Panc1 (cell line): ENCODE measurements at regions not wholly inside any gene's neighbourhood (a gene's known extent, or its start where the extent isn't known, plus 50 kb on each side); places are given as distances from the start of the nearest gene placed in this dataset.

Experiments used
- ATAC-seq: fragments of 200-7000 bp; cut with Tn5 transposase; 2 replicates; pipeline ENCODE4 v1.9.1; 2020; ENCODE audit warnings: mild to moderate bottlenecking, moderate library complexity
- BruUV-seq: library from RNA; stranded (reverse); fragments of 400-500 nt; replicated peaks from 2 replicates; lab custom pipeline; 2021; lab: Mats Ljungman, UMichigan
- CTCF ChIA-PET: fragments of 300-600 bp; sonication (Branson Sonifier 250); formaldehyde crosslinking; loops from one replicate; lab custom pipeline; 2022; ENCODE audit warnings: antibody characterized with exemption; lab: Charles Lee
- POLR2A ChIA-PET: fragments of 300-600 bp; sonication (Branson Sonifier 250); formaldehyde crosslinking; loops from one replicate; lab custom pipeline; 2022; ENCODE audit warnings: antibody characterized with exemption; lab: Charles Lee
- DNase-seq: peaks from one replicate; pipeline ENCODE4 v3.0.0-alpha.2; 2010; ENCODE audit warnings: low read depth, low spot score
- H3K27ac ChIP-seq: 2 replicates; pipeline ENCODE4 v1.5.1; 2011; ENCODE audit warnings: mild to moderate bottlenecking, low read length, inconsistent platforms
- H3K27me3 ChIP-seq: fragments of 200-500 bp; sonication (Bioruptor generic); 2 replicates; pipeline ENCODE4 v1.6.0; 2014; ENCODE audit warnings: low read length, inconsistent platforms; ENCODE audit not compliant: control insufficient read depth, insufficient read depth
- H3K36me3 ChIP-seq: fragments of 200-500 bp; sonication (Bioruptor generic); 2 replicates; pipeline ENCODE4 v1.5.1; 2014; ENCODE audit warnings: inconsistent platforms, mild to moderate bottlenecking, low read length, moderate library complexity; ENCODE audit not compliant: control insufficient read depth, insufficient read depth
- H3K4me1 ChIP-seq: 2 replicates; pipeline ENCODE4 v1.5.1; 2011; ENCODE audit warnings: inconsistent platforms, mild to moderate bottlenecking, low read length, moderate library complexity; ENCODE audit not compliant: control insufficient read depth, insufficient read depth
- H3K4me3 ChIP-seq, 2 experiments: 2 replicates each; pipeline ENCODE4 v1.5.1; 2011 to 2012; ENCODE audit warnings: low read depth in 2 of 2, low read length in 2 of 2, mild to moderate bottlenecking in 2 of 2, inconsistent platforms in 1 of 2, moderate library complexity in 1 of 2
- H3K9me3 ChIP-seq: fragments of 200-500 bp; sonication (Bioruptor generic); 2 replicates; pipeline ENCODE4 v1.5.1; 2014; ENCODE audit warnings: low read depth, mild to moderate bottlenecking, inconsistent platforms, low read length, moderate library complexity; ENCODE audit not compliant: control insufficient read depth, insufficient read depth
- POLR2AphosphoS5 ChIP-seq: IDR thresholded peaks from 2 replicates; pipeline ENCODE4 v1.6.1; 2012; ENCODE audit warnings: mild to moderate bottlenecking, low read depth, low read length, moderate library complexity
- REST ChIP-seq, 2 experiments: IDR thresholded peaks; 2 replicates each; pipeline ENCODE4 v1.6.1; 2011 to 2012; ENCODE audit warnings: low read depth in 2 of 2, control low read depth in 1 of 2, low read length in 1 of 2, mild to moderate bottlenecking in 1 of 2, moderate library complexity in 1 of 2; ENCODE audit not compliant: insufficient read depth in 1 of 2
- SIN3A ChIP-seq: IDR thresholded peaks from 2 replicates; pipeline ENCODE4 v1.6.1; 2012; ENCODE audit warnings: low read depth, mild to moderate bottlenecking, low read length, moderate library complexity, borderline replicate concordance; ENCODE audit not compliant: insufficient read depth
- TCF7L2 ChIP-seq: IDR thresholded peaks from 2 replicates; pipeline ENCODE4 v1.6.1; 2011; ENCODE audit warnings: mild to moderate bottlenecking, low read depth, low read length, inconsistent platforms
- in situ Hi-C: cut with HindIII; loops from 2 replicates; pipeline ENCODE4 v1.10.0; 2016; ENCODE audit warnings: low sequenced_read_pairs, low pct_unique_long_range_greater_than_20kb
- intact Hi-C: fragments of 100-400 bp; cut with micrococcal nuclease; formaldehyde crosslinking; loops from one replicate; pipeline ENCODE4 v1.10.0; 2022; ENCODE audit not compliant: unreplicated experiment
- TF ChIP-seq, protein P1 (sequence below): fragments of 450-650 bp; IDR thresholded peaks from 2 replicates; pipeline ENCODE4 v1.5.1; 2017; ENCODE audit warnings: mild to moderate bottlenecking

DNA sequence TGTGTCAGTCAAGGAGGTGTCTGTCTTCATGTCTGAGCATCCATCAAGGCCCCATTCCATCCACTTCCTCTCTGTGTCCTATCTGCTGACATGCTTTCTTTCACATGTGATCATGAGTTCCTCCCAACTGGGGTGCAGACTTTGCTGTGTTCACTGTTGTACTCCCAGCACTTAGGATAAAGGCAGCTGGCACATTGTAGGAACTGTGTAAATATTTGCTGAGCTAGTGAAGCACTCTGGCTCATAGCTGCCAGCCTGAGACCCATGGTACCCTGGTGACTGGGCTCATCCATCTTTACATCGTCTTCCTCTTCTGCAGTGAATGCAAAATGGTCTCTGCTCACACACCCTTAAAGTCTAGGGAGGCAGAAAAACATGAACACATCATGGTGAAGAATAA, 242.2 kb upstream of the IGFBP3 start:
- no TSS peak for BruUV-seq
- no peaks in the 10 kb centered on the region for H3K4me1 ChIP-seq
- DNase-seq (no peak), ATAC-seq (no peak)
- no peak overlapping the region for H3K4me3 ChIP-seq
- no peaks in the 10 kb centered on the region for H3K36me3 ChIP-seq
- ChIA-PET CTCF (no interaction called here), POLR2A (no interaction called here)
- in situ Hi-C loops (no loop called here), intact Hi-C loops (no loop called here)
- H3K27ac ChIP-seq: no peak overlapping the region
- no peaks in the 10 kb centered on the region for H3K27me3 ChIP-seq
- TF ChIP-seq SIN3A (no peak), POLR2AphosphoS5 (no peak), REST (IDR thresholded peaks at IDR 0.05; ENCODE audit: insufficient read depth in 1 of 2, low read depth in 2 of 2, low read length in 1 of 2) (no peak), TCF7L2 (no peak)
- TF ChIP-seq, protein P1, sequence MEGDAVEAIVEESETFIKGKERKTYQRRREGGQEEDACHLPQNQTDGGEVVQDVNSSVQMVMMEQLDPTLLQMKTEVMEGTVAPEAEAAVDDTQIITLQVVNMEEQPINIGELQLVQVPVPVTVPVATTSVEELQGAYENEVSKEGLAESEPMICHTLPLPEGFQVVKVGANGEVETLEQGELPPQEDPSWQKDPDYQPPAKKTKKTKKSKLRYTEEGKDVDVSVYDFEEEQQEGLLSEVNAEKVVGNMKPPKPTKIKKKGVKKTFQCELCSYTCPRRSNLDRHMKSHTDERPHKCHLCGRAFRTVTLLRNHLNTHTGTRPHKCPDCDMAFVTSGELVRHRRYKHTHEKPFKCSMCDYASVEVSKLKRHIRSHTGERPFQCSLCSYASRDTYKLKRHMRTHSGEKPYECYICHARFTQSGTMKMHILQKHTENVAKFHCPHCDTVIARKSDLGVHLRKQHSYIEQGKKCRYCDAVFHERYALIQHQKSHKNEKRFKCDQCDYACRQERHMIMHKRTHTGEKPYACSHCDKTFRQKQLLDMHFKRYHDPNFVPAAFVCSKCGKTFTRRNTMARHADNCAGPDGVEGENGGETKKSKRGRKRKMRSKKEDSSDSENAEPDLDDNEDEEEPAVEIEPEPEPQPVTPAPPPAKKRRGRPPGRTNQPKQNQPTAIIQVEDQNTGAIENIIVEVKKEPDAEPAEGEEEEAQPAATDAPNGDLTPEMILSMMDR: no peak
- no peaks in the 10 kb centered on the region for H3K9me3 ChIP-seq

GRCh38 chr7:46162609-46163008, 241.5 kb upstream of the IGFBP3 start:
- intact Hi-C loops: no loop called here
- Histone ChIP-seq H3K27ac (no peak overlapping the region), H3K4me1 (no peaks in the 10 kb centered on the region), H3K4me3 (no peak overlapping the region), H3K27me3 (no peaks in the 10 kb centered on the region), H3K9me3 (no peaks in the 10 kb centered on the region), H3K36me3 (no peaks in the 10 kb centered on the region)
- ATAC-seq (no peak), DNase-seq (no peak)
- in situ Hi-C loops: no loop called here
- TF ChIP-seq TCF7L2 (no peak), SIN3A (no peak), REST (IDR thresholded peaks at IDR 0.05; ENCODE audit: insufficient read depth in 1 of 2, low read depth in 2 of 2, low read length in 1 of 2) (no peak), POLR2AphosphoS5 (no peak)
- TF ChIP-seq, protein P1: no peak
- no TSS peak for BruUV-seq
- POLR2A ChIA-PET: no interaction called here
- CTCF ChIA-PET: no interaction called here
